ENCODE measurements at regions not wholly inside any gene's neighbourhood (a gene's known extent, or its start where the extent isn't known, plus 50 kb on each side); places are given as distances from the start of the nearest gene placed in this dataset.

- Histone ChIP-seq H3K4me1 (ENCODE audit: control insufficient read depth in 1 of 2, extremely low read depth in 1 of 2, insufficient read depth in 2 of 2, low read length in 2 of 2) (peaks cover 6 to 16% of the 10 kb centered on the region in 2 experiments), H3K36me3 (ENCODE audit: control insufficient read depth in 2 of 2, extremely low read depth in 1 of 2, insufficient read depth in 1 of 2, low read length in 1 of 2) (no peaks in the 10 kb centered on the region), H3K27ac (ENCODE audit: low read length) (no peak overlapping the region), H3K9me3 (no peaks in the 10 kb centered on the region), H3K27me3 (replicated peaks in 1 of 2; ENCODE audit: control insufficient read depth in 2 of 2, extremely low read depth in 1 of 2, insufficient read depth in 2 of 2, low read length in 1 of 2) (peaks cover 4 to 15% of the 10 kb centered on the region in 2 experiments), H3K4me3 (ENCODE audit: control insufficient read depth in 1 of 2, extremely low read depth in 1 of 2, low read length in 1 of 2) (peak overlapping the region; percentile 51 to 81)
- peak overlapping the region; percentile 81 to 87 (median 81) for H3K4me3 Mint-ChIP-seq
- no peaks in the 10 kb centered on the region for H3K36me3 Mint-ChIP-seq
- POLR2A ChIA-PET, result interaction anchor here in 1 of 2 donors (0.6 kb wide), 1 partner anchor 494 kb away, joined by 5 read pairs; no protein-coding TSS in a partner anchor
- 0% methylated on average over 5 of the region's 7 CpGs for WGBS (ENCODE audit: insufficient coverage)
- DNase-seq (peak in 15 of 35 experiments; percentile 4 to 54 (median 14)), ATAC-seq (replicated peaks in 1 of 4) (peak; percentile 33 to 69 (median 45))
- H3K4me1 Mint-ChIP-seq, result peaks cover 13 to 20% (median 14%) of the 10 kb centered on the region in 3 donors
- CTCF ChIA-PET, result interaction anchor here (0.6 to 3.2 kb wide), 11 partner anchors 8 to 1419 kb away, joined by 3 to 12 read pairs (median 4); partner anchors contain the start of gene MCM6 (in 1 of the 2)
- H3K27ac Mint-ChIP-seq, result peak overlapping the region in 1 of 2 donors; percentile 22
- peaks cover 25 to 37% of the 10 kb centered on the region in 2 donors for H3K27me3 Mint-ChIP-seq
- no peaks in the 10 kb centered on the region for H3K9me3 Mint-ChIP-seq
These were observed 306.2 kb upstream of the CXCR4 start for GRCh38 chr2:136424112-136424511.

GRCh38 chr2:136423516-136423996, 305.6 kb upstream of the CXCR4 start:
- ChIA-PET CTCF (interaction anchor here (0.6 to 3.2 kb wide), 11 partner anchors 9 to 1420 kb away, joined by 3 to 12 read pairs (median 4); partner anchors contain the start of gene MCM6 (in 1 of the 2)), POLR2A (interaction anchor here (0.6 to 1.0 kb wide), 2 partner anchors 494 to 510 kb away, joined by 3 to 5 read pairs; no protein-coding TSS in a partner anchor)
- ATAC-seq (replicated peaks in 1 of 4) (peak; percentile 95 to 98 (median 96)), DNase-seq (peak; percentile 57 to 87 (median 75))
- Mint-ChIP-seq H3K9me3 (no peaks in the 10 kb centered on the region), H3K27me3 (peaks cover 29 to 42% of the 10 kb centered on the region in 2 donors), H3K4me3 (peak overlapping the region; percentile 81 to 87 (median 81)), H3K36me3 (no peaks in the 10 kb centered on the region), H3K27ac (peak overlapping the region; percentile 23 to 44), H3K4me1 (peaks cover 13 to 20% (median 14%) of the 10 kb centered on the region in 3 donors)
- H3K4me1 ChIP-seq (ENCODE audit: control insufficient read depth in 1 of 2, extremely low read depth in 1 of 2, insufficient read depth in 2 of 2, low read length in 2 of 2), result peaks cover 6 to 16% of the 10 kb centered on the region in 2 experiments
- H3K27ac ChIP-seq (ENCODE audit: low read length), result no peak overlapping the region
- peak overlapping the region; percentile 51 to 81 for H3K4me3 ChIP-seq (ENCODE audit: control insufficient read depth in 1 of 2, extremely low read depth in 1 of 2, low read length in 1 of 2)
- H3K9me3 ChIP-seq, result no peaks in the 10 kb centered on the region
- 2% methylated on average over 24 of the region's 27 CpGs for WGBS (ENCODE audit: insufficient coverage)
- H3K36me3 ChIP-seq (ENCODE audit: control insufficient read depth in 2 of 2, extremely low read depth in 1 of 2, insufficient read depth in 1 of 2, low read length in 1 of 2), result no peaks in the 10 kb centered on the region
- peaks cover 4 to 15% of the 10 kb centered on the region in 2 experiments for H3K27me3 ChIP-seq (replicated peaks in 1 of 2; ENCODE audit: control insufficient read depth in 2 of 2, extremely low read depth in 1 of 2, insufficient read depth in 2 of 2, low read length in 1 of 2)

- H3K27me3 ChIP-seq (replicated peaks in 1 of 2; ENCODE audit: control insufficient read depth in 2 of 2, extremely low read depth in 1 of 2, insufficient read depth in 2 of 2, low read length in 1 of 2), result peaks cover 4 to 15% of the 10 kb centered on the region in 2 experiments
- Mint-ChIP-seq H3K4me1 (peaks cover 13 to 20% (median 14%) of the 10 kb centered on the region in 3 donors), H3K27me3 (peaks cover 39 to 53% of the 10 kb centered on the region in 2 donors), H3K9me3 (no peaks in the 10 kb centered on the region), H3K36me3 (no peaks in the 10 kb centered on the region), H3K27ac (no peak overlapping the region), H3K4me3 (peak overlapping the region in 1 of 3 donors; percentile 34)
- no peak for DNase-seq
- CTCF ChIA-PET, result interaction anchor here (0.6 to 3.2 kb wide), 2 partner anchors 243 to 509 kb away, joined by 5 to 12 read pairs; no protein-coding TSS in a partner anchor
- no peaks in the 10 kb centered on the region for H3K9me3 ChIP-seq
- no peak for ATAC-seq (replicated peaks in 1 of 4)
- POLR2A ChIA-PET, result interaction anchor here in 1 of 2 donors (0.7 kb wide), 1 partner anchor 605 kb away, joined by 3 read pairs; no protein-coding TSS in a partner anchor
- no peaks in the 10 kb centered on the region for H3K36me3 ChIP-seq (ENCODE audit: control insufficient read depth in 2 of 2, extremely low read depth in 1 of 2, insufficient read depth in 1 of 2, low read length in 1 of 2)
- H3K4me1 ChIP-seq (ENCODE audit: control insufficient read depth in 1 of 2, extremely low read depth in 1 of 2, insufficient read depth in 2 of 2, low read length in 2 of 2), result peaks cover 6 to 16% of the 10 kb centered on the region in 2 experiments
- WGBS (ENCODE audit: insufficient coverage), result no CpG with 5 or more reads among the region's 2 CpGs
- H3K4me3 ChIP-seq (ENCODE audit: control insufficient read depth in 1 of 2, extremely low read depth in 1 of 2, low read length in 1 of 2), result no peak overlapping the region
- no peak overlapping the region for H3K27ac ChIP-seq (ENCODE audit: low read length)
These were observed 304.6 kb upstream of the CXCR4 start for GRCh38 chr2:136422512-136422911.

GRCh38 chr2:136420346-136420745, 302.4 kb upstream of the CXCR4 start:
- no peaks in the 10 kb centered on the region for H3K36me3 ChIP-seq (ENCODE audit: control insufficient read depth in 2 of 2, extremely low read depth in 1 of 2, insufficient read depth in 1 of 2, low read length in 1 of 2)
- Mint-ChIP-seq H3K9me3 (no peaks in the 10 kb centered on the region), H3K27me3 (peaks cover 46 to 56% of the 10 kb centered on the region in 2 donors), H3K27ac (no peak overlapping the region), H3K4me1 (peaks cover 13 to 20% (median 14%) of the 10 kb centered on the region in 3 donors), H3K4me3 (no peak overlapping the region), H3K36me3 (no peaks in the 10 kb centered on the region)
- no peak overlapping the region for H3K27ac ChIP-seq (ENCODE audit: low read length)
- DNase-seq (no peak), ATAC-seq (replicated peaks in 1 of 4) (no peak)
- H3K27me3 ChIP-seq (replicated peaks in 1 of 2; ENCODE audit: control insufficient read depth in 2 of 2, extremely low read depth in 1 of 2, insufficient read depth in 2 of 2, low read length in 1 of 2), result peaks cover 4 to 13% of the 10 kb centered on the region in 2 experiments
- peaks cover 6 to 16% of the 10 kb centered on the region in 2 experiments for H3K4me1 ChIP-seq (ENCODE audit: control insufficient read depth in 1 of 2, extremely low read depth in 1 of 2, insufficient read depth in 2 of 2, low read length in 2 of 2)
- ChIA-PET CTCF (no interaction called here), POLR2A (no interaction called here)
- H3K9me3 ChIP-seq, result no peaks in the 10 kb centered on the region
- no peak overlapping the region for H3K4me3 ChIP-seq (ENCODE audit: control insufficient read depth in 1 of 2, extremely low read depth in 1 of 2, low read length in 1 of 2)
- 67% methylated on average over 3 of the region's 6 CpGs for WGBS (ENCODE audit: insufficient coverage)

GRCh38 chr2:136411946-136412345, 294.0 kb upstream of the CXCR4 start:
- Histone ChIP-seq H3K4me1 (ENCODE audit: control insufficient read depth in 1 of 2, extremely low read depth in 1 of 2, insufficient read depth in 2 of 2, low read length in 2 of 2) (no peaks in the 10 kb centered on the region), H3K27ac (ENCODE audit: low read length) (no peak overlapping the region), H3K36me3 (ENCODE audit: control insufficient read depth in 2 of 2, extremely low read depth in 1 of 2, insufficient read depth in 1 of 2, low read length in 1 of 2) (no peaks in the 10 kb centered on the region), H3K27me3 (replicated peaks in 1 of 2; ENCODE audit: control insufficient read depth in 2 of 2, extremely low read depth in 1 of 2, insufficient read depth in 2 of 2, low read length in 1 of 2) (peaks cover 0 to 21% of the 10 kb centered on the region in 2 experiments), H3K9me3 (no peaks in the 10 kb centered on the region), H3K4me3 (ENCODE audit: control insufficient read depth in 1 of 2, extremely low read depth in 1 of 2, low read length in 1 of 2) (no peak overlapping the region)
- POLR2A ChIA-PET, result no interaction called here
- CTCF ChIA-PET, result no interaction called here
- H3K36me3 Mint-ChIP-seq, result no peaks in the 10 kb centered on the region
- H3K4me3 Mint-ChIP-seq, result no peak overlapping the region
- H3K27me3 Mint-ChIP-seq, result peaks cover 22 to 34% of the 10 kb centered on the region in 2 donors
- no peak for DNase-seq
- H3K4me1 Mint-ChIP-seq, result no peaks in the 10 kb centered on the region
- no peak overlapping the region for H3K27ac Mint-ChIP-seq
- H3K9me3 Mint-ChIP-seq, result no peaks in the 10 kb centered on the region
- WGBS (ENCODE audit: insufficient coverage), result no CpG with 5 or more reads among the region's 1 CpG
- ATAC-seq (replicated peaks in 1 of 4), result no peak

- CTCF ChIA-PET, result interaction anchor here (0.5 to 1.5 kb wide), 4 partner anchors 13 to 669 kb away, joined by 3 to 5 read pairs (median 3); no protein-coding TSS in a partner anchor
- no CpG with 5 or more reads among the region's 6 CpGs for WGBS (ENCODE audit: insufficient coverage)
These were observed 292.7 kb upstream of the CXCR4 start for GRCh38 chr2:136410673-136411072.

More at GRCh38 chr2:136410673-136411072, 292.7 kb upstream of the CXCR4 start:
- DNase-seq, result no peak
- no peaks in the 10 kb centered on the region for H3K4me1 ChIP-seq (ENCODE audit: control insufficient read depth in 1 of 2, extremely low read depth in 1 of 2, insufficient read depth in 2 of 2, low read length in 2 of 2)
- no peaks in the 10 kb centered on the region for H3K9me3 ChIP-seq
- Mint-ChIP-seq H3K4me1 (no peaks in the 10 kb centered on the region), H3K27ac (no peak overlapping the region), H3K9me3 (no peaks in the 10 kb centered on the region), H3K36me3 (no peaks in the 10 kb centered on the region), H3K27me3 (peaks cover 18 to 31% of the 10 kb centered on the region in 2 donors), H3K4me3 (no peak overlapping the region)
- ATAC-seq (replicated peaks in 1 of 4), result no peak
- peaks cover 0 to 31% of the 10 kb centered on the region in 2 experiments for H3K27me3 ChIP-seq (replicated peaks in 1 of 2; ENCODE audit: control insufficient read depth in 2 of 2, extremely low read depth in 1 of 2, insufficient read depth in 2 of 2, low read length in 1 of 2)
- POLR2A ChIA-PET, result interaction anchor here in 1 of 2 donors (0.6 kb wide), 1 partner anchor 440 kb away, joined by 14 read pairs; no protein-coding TSS in a partner anchor
- H3K36me3 ChIP-seq (ENCODE audit: control insufficient read depth in 2 of 2, extremely low read depth in 1 of 2, insufficient read depth in 1 of 2, low read length in 1 of 2), result no peaks in the 10 kb centered on the region
- H3K4me3 ChIP-seq (ENCODE audit: control insufficient read depth in 1 of 2, extremely low read depth in 1 of 2, low read length in 1 of 2), result no peak overlapping the region
- no peak overlapping the region for H3K27ac ChIP-seq (ENCODE audit: low read length)

Data from T-cell (primary cell).